Left ventricle myocardium superior (tissue), 1 donor: ENCODE measurements at regions not wholly inside any gene's neighbourhood (a gene's known extent, or its start where the extent isn't known, plus 50 kb on each side); places are given as distances from the start of the nearest gene placed in this dataset.
"Not testable (repeated sequence)": the region's sequence is repeated elsewhere in the genome, so short reads cannot be mapped to it uniquely, and the experiment has no call there.

Experiments used
- ATAC-seq: fragments of 200-7000 bp; cut with Tn5 transposase; one replicate; pipeline ENCODE4 v1.9.1; 2020; ENCODE audit warnings: mild to moderate bottlenecking, moderate library complexity
- DNase-seq: peaks from one replicate; pipeline ENCODE4 v3.0.0-alpha.2; 2020
- intact Hi-C: fragments of 100-400 bp; cut with micrococcal nuclease; formaldehyde crosslinking; loops from one replicate; pipeline ENCODE4 v1.11.0; 2022
- donor health status: DM: no; HTN: yes; CAD: no; lungs with severe emphysema.

DNA sequence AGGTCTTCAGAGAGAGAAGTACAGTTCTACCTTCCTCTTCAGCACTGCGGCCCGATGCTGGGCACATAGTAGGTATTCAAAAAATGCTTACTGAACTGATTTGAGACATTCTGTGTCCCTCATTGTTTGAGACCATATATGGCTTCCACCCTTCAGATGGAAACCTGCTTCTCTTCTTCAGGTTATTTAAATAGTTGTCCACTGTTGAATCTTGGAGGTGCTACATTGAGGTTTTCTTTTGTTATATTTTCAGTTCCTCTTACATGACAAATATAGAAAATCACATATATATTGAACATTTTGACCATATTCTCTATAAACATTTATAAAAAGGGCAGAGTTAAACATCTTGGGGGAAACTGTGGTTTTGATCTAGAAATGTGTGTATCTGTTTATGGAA lies 200.2 kb upstream of the LRRC3B start:
- intact Hi-C loops: no loop called here
- ATAC-seq (no peak), DNase-seq (no peak)

DNA sequence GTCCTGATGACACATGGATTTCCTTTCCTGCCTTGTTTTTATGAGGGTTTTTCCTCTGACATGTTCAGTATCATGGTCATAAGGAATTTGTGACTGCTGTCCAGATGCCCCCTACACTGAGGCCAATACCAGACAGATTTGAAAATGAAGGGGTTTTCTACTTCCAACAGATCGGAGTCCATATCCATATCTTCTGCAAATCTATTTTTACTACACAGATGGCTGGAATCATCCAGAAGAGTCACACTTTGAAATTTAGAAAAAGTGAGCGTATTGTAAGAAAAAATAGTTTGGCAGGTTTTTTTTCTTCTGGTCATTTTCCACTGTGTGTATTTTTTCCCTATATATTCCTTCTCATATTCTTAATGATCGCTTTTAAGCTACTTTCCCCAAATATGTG lies 197.5 kb upstream of the LRRC3B start:
- ATAC-seq: no peak
- intact Hi-C loops: no loop called here
- DNase-seq: no peak

DNA sequence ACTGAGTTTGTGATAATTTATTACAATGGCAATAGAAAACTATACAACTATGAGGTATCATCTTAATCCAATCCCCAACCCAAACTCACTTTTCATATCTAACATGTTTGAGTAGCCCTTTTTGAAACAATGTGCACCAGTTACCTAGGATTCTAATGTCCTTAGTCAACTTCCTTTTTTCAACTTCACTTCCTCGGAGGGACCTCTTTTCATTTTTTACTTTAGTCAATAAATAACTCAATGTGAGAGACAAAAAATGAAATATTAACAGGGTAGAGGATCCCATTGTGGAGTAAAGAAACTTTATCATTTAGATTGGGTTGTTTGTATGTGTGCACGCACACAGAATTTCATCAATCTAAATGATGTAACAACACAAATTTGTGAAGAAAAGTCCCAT lies 193.6 kb upstream of the LRRC3B start:
- intact Hi-C loops: no loop called here
- no peak for DNase-seq
- ATAC-seq: no peak

DNA sequence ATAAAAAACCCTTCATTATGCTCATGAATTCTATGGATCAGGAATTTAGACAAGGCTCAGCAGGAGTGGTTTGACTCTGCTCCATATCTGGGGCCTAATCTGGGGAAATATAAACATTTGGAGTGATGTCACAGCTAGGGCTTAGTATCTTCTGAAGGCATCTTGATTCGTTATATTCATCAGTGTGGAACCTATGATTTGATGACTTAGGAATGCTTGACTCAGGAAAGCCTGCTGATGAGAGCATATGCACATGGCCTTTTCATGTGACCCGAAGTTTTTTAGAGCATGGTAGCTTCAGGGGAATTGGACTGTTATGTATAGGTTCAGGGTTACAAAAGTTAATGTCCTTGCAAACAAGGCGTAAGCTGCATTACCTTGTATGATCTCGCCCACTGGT lies 184.9 kb upstream of the LRRC3B start:
- no peak for ATAC-seq
- DNase-seq: no peak
- intact Hi-C loops: no loop called here

DNA sequence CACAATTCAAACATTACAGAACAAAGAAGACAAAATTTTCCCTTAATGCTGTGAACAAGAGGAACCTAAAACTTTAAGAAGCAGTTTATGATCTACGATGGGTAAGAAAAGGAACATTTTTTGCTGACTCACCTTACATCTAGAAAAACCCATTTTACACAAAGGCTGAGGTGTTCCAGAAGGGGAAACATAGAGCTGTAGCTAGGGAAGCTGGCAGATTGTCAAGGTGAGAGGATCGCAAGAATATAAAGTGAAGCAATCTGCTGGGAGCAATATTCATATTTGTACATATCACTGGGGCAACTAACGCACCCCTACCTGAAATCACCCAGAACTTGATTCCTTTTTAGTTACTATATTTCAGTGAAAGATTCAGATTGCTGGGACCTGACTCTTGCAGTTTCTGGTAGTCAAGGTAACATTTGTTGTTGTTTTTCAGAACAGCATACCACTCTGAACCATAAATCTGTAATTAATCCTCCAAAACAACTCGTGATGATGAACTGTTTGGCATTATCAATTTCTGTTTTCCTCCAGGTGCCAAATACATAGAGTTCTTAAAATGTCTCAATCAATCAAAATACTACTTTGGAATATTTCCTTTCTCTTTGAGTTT lies 184.1 kb upstream of the LRRC3B start:
- ATAC-seq: no peak
- no peak for DNase-seq
- intact Hi-C loops: no loop called here

DNA sequence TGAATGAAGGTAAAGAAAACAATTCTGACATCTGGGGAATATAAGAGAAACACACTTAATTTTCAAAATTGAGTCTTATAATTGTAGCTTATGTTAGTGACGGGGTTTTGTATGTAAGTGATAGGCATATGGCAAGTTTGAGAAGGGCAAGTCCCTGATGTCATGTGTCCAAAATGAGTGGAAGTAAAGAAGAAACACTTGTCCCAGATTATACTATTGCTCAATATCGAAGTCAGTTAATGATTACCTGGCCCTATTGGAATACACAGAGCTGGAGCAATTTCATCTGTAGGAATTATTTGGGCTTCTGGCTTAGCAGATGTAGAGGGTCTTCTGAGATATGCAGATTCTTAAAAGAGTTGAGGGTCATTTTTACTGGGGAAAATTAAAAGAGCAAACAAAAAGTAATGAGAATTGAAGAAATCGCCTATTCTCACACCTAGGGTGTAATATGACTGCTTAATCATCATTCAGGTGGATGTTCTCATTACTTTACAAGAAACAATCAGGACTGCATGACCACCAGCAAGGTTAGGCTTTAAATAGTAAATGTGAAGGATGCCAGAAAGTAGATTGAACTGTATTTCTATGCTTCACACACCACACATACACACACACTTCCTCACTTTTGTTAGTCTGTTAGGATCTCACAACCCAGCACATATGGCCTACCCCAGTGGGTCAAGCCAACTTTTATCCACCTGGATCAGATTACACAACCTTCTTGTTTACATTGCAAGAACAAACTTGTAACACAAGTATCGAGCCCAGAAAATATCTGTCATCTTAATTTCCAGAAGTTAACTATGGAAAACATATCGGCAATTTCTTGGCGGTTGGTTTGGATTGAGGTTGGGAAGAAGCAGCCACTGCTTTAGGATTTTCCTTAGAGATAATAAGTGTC lies 183.3 kb upstream of the LRRC3B start:
- no peak for ATAC-seq
- intact Hi-C loops: no loop called here

DNA sequence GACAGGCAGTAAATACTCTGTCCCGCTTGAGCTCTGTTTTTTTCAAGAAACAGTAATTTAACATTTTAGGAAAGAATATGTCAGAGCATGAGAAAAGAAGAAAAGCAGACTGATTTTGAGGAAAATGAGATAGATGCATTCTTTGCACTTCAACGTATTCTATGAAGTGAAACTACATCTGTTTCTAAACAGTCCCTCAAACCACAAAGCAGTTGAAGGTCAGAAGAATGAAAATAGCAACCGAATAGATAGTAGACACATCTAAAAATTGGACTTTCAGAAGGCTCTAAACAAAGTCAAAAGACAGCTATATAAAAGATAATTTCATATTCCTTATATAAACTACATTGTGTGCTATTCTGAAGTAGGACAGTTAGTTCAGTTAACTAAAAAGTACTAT lies 172.6 kb upstream of the LRRC3B start:
- ATAC-seq (no peak), DNase-seq (no peak)
- intact Hi-C loops: no loop called here

More for the DNA sequence above, 183.3 kb upstream of the LRRC3B start:
- no peak for DNase-seq

DNA sequence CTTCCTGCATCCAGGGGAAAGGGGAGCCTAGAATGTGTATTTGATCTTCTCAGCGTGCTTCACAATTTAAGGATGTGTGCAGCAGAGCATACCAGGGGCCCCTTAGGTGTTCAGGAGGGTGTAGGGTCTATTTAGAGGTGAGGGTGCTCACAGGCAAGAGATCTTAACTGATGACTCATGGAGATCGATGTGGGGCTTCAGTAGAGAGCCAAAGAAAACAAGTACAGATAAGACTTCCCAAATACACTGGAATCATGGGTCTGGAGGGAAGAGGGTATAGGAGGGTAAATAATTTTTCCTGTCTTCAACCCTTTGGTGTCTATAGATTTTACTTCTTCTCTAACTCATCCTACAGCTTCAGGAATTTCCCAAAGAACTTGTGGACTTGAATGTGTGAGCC lies 170.2 kb upstream of the LRRC3B start:
- DNase-seq: no peak
- intact Hi-C loops: no loop called here
- ATAC-seq: no peak

DNA sequence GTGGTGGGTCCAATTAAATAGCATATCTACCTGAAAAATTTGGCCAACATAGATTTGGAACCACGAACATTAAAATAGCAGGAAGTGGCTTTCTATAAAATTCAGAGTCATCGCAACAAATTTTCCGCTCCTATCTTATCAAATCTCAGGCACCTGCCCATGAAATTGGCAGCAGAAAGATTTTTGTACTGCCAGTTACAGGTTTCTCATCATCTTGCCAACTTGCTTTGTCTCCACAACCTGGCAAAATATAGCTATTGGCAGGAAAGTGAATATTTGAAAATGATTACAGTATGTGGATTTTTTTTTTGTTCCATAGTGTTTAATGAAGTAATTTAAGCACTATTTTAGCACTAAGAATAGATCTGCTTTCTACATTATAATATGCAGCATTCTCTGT lies 161.6 kb upstream of the LRRC3B start:
- ATAC-seq (no peak), DNase-seq (no peak)
- intact Hi-C loops: no loop called here

DNA sequence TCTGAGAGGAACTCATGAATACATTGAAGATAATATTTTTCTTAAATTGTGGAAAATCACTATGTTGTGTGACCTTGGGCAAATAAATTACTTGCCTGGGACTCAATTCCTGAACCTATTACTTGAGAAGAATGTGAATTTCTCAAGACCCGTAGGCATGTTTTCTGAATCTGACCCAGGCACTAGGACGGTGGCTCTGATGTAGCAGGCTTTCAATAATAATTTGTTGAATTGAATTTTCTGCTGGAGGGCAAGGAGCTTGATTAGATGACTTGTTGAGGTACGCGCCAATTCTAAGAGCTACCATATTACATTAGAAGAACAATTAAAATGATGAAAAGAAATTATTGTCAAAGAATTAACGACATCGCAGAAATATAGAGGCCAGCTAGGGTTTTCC lies 150.2 kb upstream of the LRRC3B start:
- DNase-seq: no peak
- no peak for ATAC-seq
- intact Hi-C loops: no loop called here

DNA sequence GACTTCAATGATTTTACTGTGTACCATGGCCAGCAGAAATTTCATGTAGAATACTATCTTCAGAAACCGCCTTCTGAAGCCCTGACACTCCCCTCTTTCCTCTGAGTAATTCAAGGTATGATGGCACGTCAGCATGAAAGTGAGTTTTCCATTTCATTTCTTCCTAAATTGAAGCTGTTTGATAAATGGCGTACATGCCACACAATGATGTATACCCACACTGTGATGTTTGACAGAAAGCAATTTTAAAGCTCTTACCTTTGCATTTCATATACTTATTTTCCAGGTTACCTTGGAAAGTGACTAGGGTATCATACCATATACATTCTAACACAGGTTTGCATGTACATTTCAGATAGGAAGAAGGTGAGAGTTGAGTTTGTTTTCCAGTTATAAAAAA lies 147.9 kb upstream of the LRRC3B start:
- intact Hi-C loops: no loop called here
- ATAC-seq: no peak

DNA sequence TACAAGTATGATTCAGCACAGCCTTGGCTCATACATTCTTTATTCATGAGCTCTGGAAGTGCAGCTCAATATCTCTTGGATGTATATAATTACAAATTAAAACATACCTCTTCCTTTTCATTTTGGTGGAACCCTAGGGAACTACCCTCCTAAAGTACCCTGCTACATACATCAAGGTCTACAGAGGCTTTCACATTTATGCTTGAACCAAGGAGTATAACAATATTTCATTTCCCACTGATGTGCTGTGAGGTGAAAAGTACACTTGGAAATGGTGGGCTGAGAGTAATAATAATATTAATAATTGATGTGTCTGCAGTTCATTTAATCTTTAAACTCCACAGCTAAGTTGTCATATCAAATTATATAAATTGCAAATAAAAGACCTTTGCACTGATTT lies 142.2 kb upstream of the LRRC3B start:
- ATAC-seq: no peak
- intact Hi-C loops: no loop called here
- no peak for DNase-seq

More for the DNA sequence above, 147.9 kb upstream of the LRRC3B start:
- DNase-seq: no peak

DNA sequence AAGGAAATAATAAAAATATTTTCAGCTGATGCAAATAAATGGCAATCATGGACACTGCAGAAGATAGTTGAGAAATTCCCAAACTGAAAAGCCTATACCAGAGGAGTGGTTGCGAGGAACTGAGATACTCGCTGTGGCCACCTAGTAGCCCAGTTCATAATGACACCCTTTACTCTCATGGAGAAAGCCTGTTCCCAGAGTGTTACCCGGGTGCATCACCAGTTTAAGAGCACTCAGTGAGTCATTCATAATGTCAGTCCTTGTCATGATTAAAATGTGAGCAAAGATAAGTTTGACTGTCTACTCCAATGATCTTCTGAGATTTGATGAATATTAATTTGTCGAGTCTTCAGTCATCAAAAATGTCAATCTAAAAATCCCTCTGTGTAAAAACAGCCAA lies 138.4 kb upstream of the LRRC3B start:
- DNase-seq (no peak), ATAC-seq (no peak)
- intact Hi-C loops: no loop called here

DNA sequence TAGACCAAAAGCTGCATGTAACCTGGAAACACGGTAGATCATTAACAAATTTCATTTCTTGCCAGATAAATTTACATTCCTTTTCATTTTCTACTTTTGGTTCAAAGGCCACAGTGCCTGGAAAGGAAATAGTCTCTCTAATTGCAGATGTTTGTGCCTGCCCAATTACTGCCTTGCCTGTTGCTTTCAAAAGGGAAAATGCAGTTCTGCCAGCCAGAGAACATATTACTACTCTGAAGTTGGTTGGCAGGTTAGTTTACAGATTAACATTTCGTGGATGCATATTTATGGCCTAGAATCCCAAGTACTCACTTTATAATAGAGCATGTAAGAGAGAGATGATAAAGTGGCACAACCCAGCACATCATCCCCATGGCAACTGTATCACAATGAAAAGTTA lies 124.3 kb upstream of the LRRC3B start:
- intact Hi-C loops: no loop called here
- DNase-seq (no peak), ATAC-seq (no peak)

DNA sequence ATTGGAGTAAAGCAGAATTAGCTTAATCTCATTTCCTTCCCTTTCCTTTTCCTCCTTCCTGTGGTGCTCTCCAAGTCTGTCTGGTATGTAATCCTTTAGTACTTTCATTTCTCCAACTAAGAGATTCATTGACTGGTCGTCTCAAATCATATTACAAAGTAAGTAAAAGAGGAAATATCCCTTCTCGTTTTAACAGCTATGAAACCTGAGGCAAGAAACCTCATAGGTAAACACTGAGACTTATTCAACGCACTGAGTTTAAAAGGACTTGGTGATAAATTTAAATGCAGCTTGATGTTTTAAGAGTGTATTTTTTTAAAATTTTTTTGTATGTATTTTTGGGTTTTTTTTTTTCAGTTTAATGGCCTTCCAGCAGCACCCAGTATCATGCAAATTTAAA lies 117.2 kb upstream of the LRRC3B start:
- ATAC-seq: no peak
- intact Hi-C loops: no loop called here
- no peak for DNase-seq

DNA sequence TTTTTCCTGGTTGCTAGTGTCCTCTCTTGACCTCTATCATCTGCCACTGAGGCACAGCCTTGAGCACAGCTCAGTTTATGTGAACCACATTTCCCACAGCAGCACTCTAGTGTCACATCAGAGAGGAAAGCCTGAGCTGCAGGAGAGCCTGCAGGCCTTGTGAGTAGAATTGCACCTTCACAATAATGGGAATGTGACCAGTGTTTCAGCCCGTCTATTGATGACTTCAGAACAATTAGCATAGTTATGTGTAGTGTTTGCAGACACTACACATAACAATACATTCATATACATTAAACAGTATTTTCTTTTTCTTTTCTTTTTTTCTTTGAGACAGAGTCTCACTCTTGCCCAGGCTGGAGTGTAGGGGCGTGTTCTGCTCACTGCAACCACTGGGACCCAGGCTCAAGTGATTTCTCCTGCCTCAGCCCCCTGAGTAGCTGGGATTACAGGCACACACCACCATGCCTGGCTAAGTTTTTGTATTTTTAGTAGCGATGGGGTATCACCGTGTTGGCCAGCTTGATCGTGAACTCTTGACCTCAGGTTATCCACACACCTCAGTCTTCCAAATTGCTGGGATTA lies 108.0 kb upstream of the LRRC3B start:
- intact Hi-C loops, ATAC-seq, DNase-seq: not testable (repeated sequence)

DNA sequence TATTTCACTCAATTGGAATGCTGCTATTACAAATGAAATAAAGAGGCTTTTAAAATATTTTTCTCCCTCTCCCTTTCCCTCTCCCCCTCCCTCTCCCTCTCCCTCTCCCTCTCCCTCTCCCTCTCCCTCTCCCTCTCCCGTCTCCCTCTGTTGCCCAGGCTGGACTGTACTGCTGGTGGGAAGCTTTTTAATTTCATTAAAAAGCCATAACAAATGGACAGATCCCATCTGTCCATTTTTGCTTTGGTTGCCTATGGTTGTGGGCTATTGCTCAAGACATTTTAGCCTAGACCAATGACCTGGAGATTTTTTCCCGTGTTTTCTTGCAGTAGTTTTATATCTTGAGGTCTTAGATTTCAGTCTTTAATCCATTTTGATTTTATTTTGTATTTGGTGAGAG lies 107.2 kb upstream of the LRRC3B start:
- intact Hi-C loops: no loop called here
- ATAC-seq: no peak
- no peak for DNase-seq

DNA sequence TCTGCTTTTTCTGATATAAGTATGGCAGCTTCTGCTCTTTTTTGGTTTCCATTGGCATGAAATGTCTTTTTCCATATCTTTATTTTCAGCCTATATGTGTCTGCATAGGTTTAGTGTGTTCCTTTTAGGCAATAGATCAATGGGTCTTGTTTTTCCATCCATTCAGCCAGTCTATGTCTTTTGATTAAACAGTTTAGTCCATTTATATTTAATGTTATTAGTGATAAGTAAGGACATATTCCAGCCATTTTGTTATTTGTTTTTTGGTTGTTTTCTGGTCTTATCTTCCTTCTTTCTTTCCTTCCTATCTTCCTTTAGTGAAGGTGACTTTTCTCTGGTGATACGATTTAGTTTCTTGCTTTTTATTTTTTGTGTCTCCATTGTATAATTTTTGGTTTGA lies 101.3 kb upstream of the LRRC3B start:
- intact Hi-C loops: no loop called here
- ATAC-seq (no peak), DNase-seq (no peak)

DNA sequence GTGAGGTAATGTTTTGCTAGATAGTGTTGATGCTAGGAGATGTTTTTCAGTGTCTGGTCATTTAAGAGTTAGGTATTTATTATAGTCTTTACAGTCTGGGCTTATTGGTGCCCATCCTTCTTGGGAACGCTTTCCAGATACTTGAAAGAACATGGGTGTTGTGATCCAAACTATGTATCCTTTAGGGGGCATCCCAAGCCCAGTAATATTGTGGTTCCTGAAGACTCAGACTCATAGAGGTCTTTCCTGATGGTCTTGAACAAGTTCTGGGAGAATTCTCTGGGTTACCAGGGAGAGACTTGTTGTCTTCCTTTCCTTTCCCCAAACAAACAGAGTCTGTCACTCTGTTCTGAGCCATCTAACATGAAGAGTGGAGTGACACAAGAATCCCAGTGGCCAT lies 99.7 kb upstream of the LRRC3B start:
- DNase-seq: no peak
- no peak for ATAC-seq
- intact Hi-C loops: no loop called here

DNA sequence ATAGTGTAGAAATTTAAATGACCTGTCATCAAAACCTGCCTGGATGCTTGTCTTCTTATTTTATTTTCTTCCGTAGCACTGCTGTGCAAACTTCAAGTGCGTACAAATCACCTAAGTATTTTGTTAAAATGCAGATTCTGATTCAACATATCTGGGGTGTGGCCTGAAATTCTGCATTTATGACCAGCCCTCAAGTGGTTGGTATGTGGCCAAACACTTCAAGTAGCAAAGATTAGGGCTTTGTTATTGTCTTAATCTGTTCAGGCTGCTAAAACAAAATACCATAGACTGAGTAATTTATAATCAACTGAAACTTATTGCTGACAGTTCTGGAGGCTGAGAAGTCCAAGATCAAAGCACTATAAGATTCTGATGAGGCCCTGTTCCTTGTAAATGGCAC lies 97.6 kb upstream of the LRRC3B start:
- ATAC-seq (no peak), DNase-seq (no peak)
- intact Hi-C loops: no loop called here

DNA sequence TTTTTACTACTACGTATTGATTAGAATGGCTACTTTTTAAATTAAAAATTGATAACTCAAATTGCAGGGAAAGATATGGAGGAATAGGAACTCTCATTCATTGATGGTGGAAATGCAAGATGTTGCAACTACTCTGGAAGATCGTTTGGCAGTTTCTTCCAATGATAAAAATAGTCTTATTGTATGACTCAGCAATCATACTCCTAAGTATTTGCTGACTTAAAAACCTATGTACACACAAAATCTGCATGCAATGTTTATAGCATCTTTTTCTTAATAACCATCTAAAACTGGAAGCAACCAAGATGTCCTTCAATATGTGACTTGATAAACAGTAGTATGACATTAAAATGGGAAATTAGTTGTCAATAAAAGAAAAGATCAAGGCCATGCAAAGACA lies 87.4 kb upstream of the LRRC3B start:
- no peak for DNase-seq
- ATAC-seq: no peak

More for the DNA sequence above, 87.4 kb upstream of the LRRC3B start:
- intact Hi-C loops: no loop called here
